ENCODE measurements at regions not wholly inside any gene's neighbourhood (a gene's known extent, or its start where the extent isn't known, plus 50 kb on each side); places are given as distances from the start of the nearest gene placed in this dataset.
"Not testable (repeated sequence)": the region's sequence is repeated elsewhere in the genome, so short reads cannot be mapped to it uniquely, and the experiment has no call there.

- DNase-seq (ENCODE audit: low spot score), result no peak
Measured at GRCh38 chr1:4066860-4067599, 167.0 kb upstream of the C1orf174 start.

GRCh38 chr1:4068076-4068475, 168.0 kb upstream of the C1orf174 start:
- DNase-seq (ENCODE audit: low spot score), result no peak

- DNase-seq (ENCODE audit: low spot score), result no peak
Measured at GRCh38 chr1:4071653-4072052, 171.6 kb upstream of the C1orf174 start.

- DNase-seq (ENCODE audit: low spot score), result no peak
Measured at GRCh38 chr1:4072481-4073153, 172.5 kb upstream of the C1orf174 start.

GRCh38 chr1:4075436-4076225, 175.6 kb upstream of the C1orf174 start:
- no peak for DNase-seq (ENCODE audit: low spot score)

- no peak for DNase-seq (ENCODE audit: low spot score)
Measured at GRCh38 chr1:4076346-4076745, 176.3 kb upstream of the C1orf174 start.

GRCh38 chr1:4078091-4078962, 178.3 kb upstream of the C1orf174 start:
- not testable (repeated sequence) for DNase-seq (ENCODE audit: low spot score)

- no peak for DNase-seq (ENCODE audit: low spot score)
Measured at GRCh38 chr1:4079815-4080214, 179.7 kb upstream of the C1orf174 start.

GRCh38 chr1:4081806-4082711, 182.0 kb upstream of the C1orf174 start:
- no peak for DNase-seq (ENCODE audit: low spot score)

GRCh38 chr1:4083231-4084047, 183.4 kb upstream of the C1orf174 start:
- no peak for DNase-seq (ENCODE audit: low spot score)

- DNase-seq (ENCODE audit: low spot score), result no peak
Measured at GRCh38 chr1:4084048-4084431, 184.0 kb upstream of the C1orf174 start.

GRCh38 chr1:4084446-4084845, 184.4 kb upstream of the C1orf174 start:
- DNase-seq (ENCODE audit: low spot score), result no peak

GRCh38 chr1:4084896-4085295, 184.8 kb upstream of the C1orf174 start:
- no peak for DNase-seq (ENCODE audit: low spot score)

- no peak for DNase-seq (ENCODE audit: low spot score)
Measured at GRCh38 chr1:4085546-4085945, 185.5 kb upstream of the C1orf174 start.

GRCh38 chr1:4086085-4086850, 186.2 kb upstream of the C1orf174 start:
- DNase-seq (ENCODE audit: low spot score), result no peak

- DNase-seq (ENCODE audit: low spot score), result no peak
Measured at GRCh38 chr1:4086921-4087320, 186.8 kb upstream of the C1orf174 start.

- no peak for DNase-seq (ENCODE audit: low spot score)
Measured at GRCh38 chr1:4087530-4088420, 187.7 kb upstream of the C1orf174 start.

GRCh38 chr1:4088676-4089075, 188.6 kb upstream of the C1orf174 start:
- no peak for DNase-seq (ENCODE audit: low spot score)
